HepG2 (cell line): ENCODE measurements at regions not wholly inside any gene's neighbourhood (a gene's known extent, or its start where the extent isn't known, plus 50 kb on each side); places are given as distances from the start of the nearest gene placed in this dataset.

Experiments used
- ATAC-seq: fragments of 200-7000 bp; cut with Tn5 transposase; 3 replicates; pipeline ENCODE4 v1.9.1; 2020; ENCODE audit warnings: mild to moderate bottlenecking, moderate library complexity
- BruUV-seq: library from RNA; stranded (reverse); fragments of 400-500 nt; replicated peaks from 2 replicates; lab custom pipeline; 2021; lab: Mats Ljungman, UMichigan
- CTCF ChIA-PET: fragments of 300-600 bp; formaldehyde crosslinking; extraction: SDS; loops from one replicate; lab custom pipeline; 2021; ENCODE audit warnings: low total read pairs, inconsistent platforms, low intra/inter-chr PET ratio; lab: Yijun Ruan, JAX
- POLR2A ChIA-PET: fragments of 350-600 bp; sonication (Branson Sonifier 250); formaldehyde crosslinking; loops from one replicate; lab custom pipeline; 2020; ENCODE audit warnings: antibody characterized with exemption, inconsistent platforms; lab: Yijun Ruan, JAX
- DNase-seq: peaks from one replicate; pipeline ENCODE4 v3.0.0-alpha.2; 2015; ENCODE audit warnings: low spot score
- FAIRE-seq: peaks from 3 replicates; lab custom pipeline; 2011; peaks lifted over from hg19 to GRCh38; lab: Jason Lieb, UNC
- H2AFZ ChIP-seq: one replicate; pipeline ENCODE4 v1.6.1; 2011; ENCODE audit warnings: low read length, inconsistent platforms
- H3K27ac ChIP-seq: fragments of 300-600 bp; 3 replicates; pipeline ENCODE4 v1.8.0; 2011; ENCODE audit warnings: mixed run types, mild to moderate bottlenecking, mixed read lengths, low read length, inconsistent platforms; ENCODE audit not compliant: insufficient read depth; ENCODE audit errors: extremely low read length
- H3K27me3 ChIP-seq, 2 experiments: fragments of 200-600 bp in 1 of 2; 2 replicates in 1 of 2; 3 replicates in 1 of 2; pipeline versions ENCODE4 v1.6.0 to v1.8.0; 2011; ENCODE audit warnings: low read length in 2 of 2, mild to moderate bottlenecking in 2 of 2, moderate library complexity in 2 of 2, inconsistent platforms in 1 of 2; ENCODE audit not compliant: insufficient read depth in 2 of 2, control insufficient read depth in 1 of 2
- H3K36me3 ChIP-seq, 2 experiments: fragments of 200-600 bp in 1 of 2; replicated peaks in 1 of 2; 2 replicates in 1 of 2; 3 replicates in 1 of 2; pipeline versions ENCODE4 v1.5.1 to v1.8.0; 2011; ENCODE audit warnings: low read length in 2 of 2, inconsistent platforms in 1 of 2; ENCODE audit not compliant: insufficient read depth in 2 of 2, control insufficient read depth in 1 of 2
- H3K4me1 ChIP-seq: 2 replicates; pipeline ENCODE4 v1.5.1; 2012; ENCODE audit warnings: low read length, inconsistent platforms; ENCODE audit not compliant: insufficient read depth
- H3K4me2 ChIP-seq: 2 replicates; pipeline ENCODE4 v1.6.0; 2011; ENCODE audit warnings: low read depth, low read length, inconsistent platforms
- H3K4me3 ChIP-seq, 3 experiments: fragments of 200-600 bp in 1 of 3; sonication (generic), shearing (Covaris generic) in 1 of 3; replicated peaks in 1 of 3; 2 replicates each; pipeline ENCODE4 v1.5.1; 2011 to 2016; ENCODE audit warnings: low read length in 3 of 3, inconsistent platforms in 2 of 3, low read depth in 2 of 3, mild to moderate bottlenecking in 2 of 3, control low read depth in 1 of 3, mixed read lengths in 1 of 3; ENCODE audit not compliant: insufficient read depth in 1 of 3
- H3K79me2 ChIP-seq: one replicate; pipeline ENCODE4 v1.6.1; 2011; ENCODE audit warnings: low read length, inconsistent platforms; ENCODE audit not compliant: insufficient read depth
- H3K9ac ChIP-seq: 2 replicates; pipeline ENCODE4 v1.6.0; 2011; ENCODE audit warnings: mild to moderate bottlenecking, low read depth, low read length, inconsistent platforms; ENCODE audit not compliant: insufficient read depth
- H3K9me3 ChIP-seq: 2 replicates; pipeline ENCODE4 v1.5.1; 2012; ENCODE audit warnings: mild to moderate bottlenecking, low read length
- H4K20me1 ChIP-seq: 2 replicates; pipeline ENCODE4 v1.6.0; 2011; ENCODE audit warnings: inconsistent platforms, mild to moderate bottlenecking, low read length, moderate library complexity; ENCODE audit not compliant: insufficient read depth
- EHMT2 ChIP-seq: fragments of 200-600 bp; sonication (generic); IDR thresholded peaks from 2 replicates; pipeline ENCODE4 v1.7.0; 2017; ENCODE audit warnings: antibody characterized with exemption, low read depth, low read length, borderline replicate concordance
- HMGXB3 ChIP-seq: sonication (generic); formaldehyde crosslinking; IDR thresholded peaks from 2 replicates; pipeline ENCODE4 v1.4.0; 2020; ENCODE audit warnings: missing genetic modification reagents, borderline replicate concordance
- MAFF ChIP-seq: IDR thresholded peaks from 2 replicates; pipeline ENCODE4 v1.6.1; 2011; ENCODE audit warnings: low read depth, low read length, improper control_type of control experiment
- MAFG ChIP-seq: sonication (generic); formaldehyde crosslinking; IDR thresholded peaks from 2 replicates; pipeline ENCODE4 v1.5.1; 2020; ENCODE audit warnings: mild to moderate bottlenecking, missing genetic modification reagents
- MAFK ChIP-seq, 2 experiments: IDR thresholded peaks in 1 of 2; conservative IDR thresholded peaks in 1 of 2; 2 replicates each; pipeline ENCODE4 v1.6.1; 2011; ENCODE audit warnings: improper control_type of control experiment in 2 of 2, low read length in 2 of 2
- MBD4 ChIP-seq: IDR thresholded peaks from 2 replicates; pipeline ENCODE4 v1.6.1; 2012; ENCODE audit warnings: low read length, inconsistent platforms, borderline replicate concordance
- ZKSCAN5 ChIP-seq: sonication (generic); formaldehyde crosslinking; IDR thresholded peaks from 2 replicates; pipeline ENCODE4 v1.5.1; 2020; ENCODE audit warnings: mild to moderate bottlenecking, missing genetic modification reagents
- ZNF850 ChIP-seq: sonication (generic); formaldehyde crosslinking; conservative IDR thresholded peaks from 2 replicates; pipeline ENCODE4 v1.9.0; 2021; ENCODE audit warnings: mild to moderate bottlenecking, missing genetic modification reagents
- WGBS: methylation state at CpG from one replicate; pipeline ENCODE4 v1.1.6; 2017; ENCODE audit warnings: low lambda C conversion rate; 5-methylcytosine and 5-hydroxymethylcytosine counted together
- in situ Hi-C: cut with HindIII; loops from 2 replicates; pipeline ENCODE4 v1.10.0; 2017; ENCODE audit warnings: low pct_unique_long_range_greater_than_20kb; ENCODE audit not compliant: extremely low pct_ligation_motif_present
- intact Hi-C: fragments of 100-400 bp; cut with micrococcal nuclease; formaldehyde crosslinking; loops from one replicate; pipeline ENCODE4 v1.10.0; 2022; ENCODE audit not compliant: unreplicated experiment

GRCh38 chr15:93771196-93772030 lies 459.9 kb upstream of the MCTP2 start:
- FAIRE-seq: no peak
- Histone ChIP-seq H3K27me3 (no peaks in the 10 kb centered on the region), H3K4me2 (no peak overlapping the region), H3K27ac (no peak overlapping the region), H3K4me1 (no peaks in the 10 kb centered on the region), H3K9ac (no peak overlapping the region), H3K79me2 (no peaks in the 10 kb centered on the region), H3K9me3 (peaks cover 11% of the 10 kb centered on the region), H3K4me3 (no peak overlapping the region), H3K36me3 (no peaks in the 10 kb centered on the region), H4K20me1 (no peaks in the 10 kb centered on the region), H2AFZ (no peak overlapping the region)
- ChIA-PET POLR2A (no interaction called here), CTCF (no interaction called here)
- WGBS: 11% methylated on average over 4 of the region's 4 CpGs
- in situ Hi-C loops (no loop called here), intact Hi-C loops (no loop called here)
- DNase-seq: no peak
- TF ChIP-seq MBD4: no peak
- TF ChIP-seq ZKSCAN5 (CRISPR knock-in tag): no peak
- TF ChIP-seq ZNF850 (CRISPR knock-in tag): no peak
- no peak for TF ChIP-seq EHMT2
- TF ChIP-seq MAFG: peak; percentile 56; the same call in 1 of the 2 replicates
- peak; percentile 100 for TF ChIP-seq MAFF
- peak; percentile 99 to 100 for TF ChIP-seq MAFK (conservative IDR thresholded peaks at IDR 0.05 in 1 of 2, IDR thresholded peaks at IDR 0.05 in 1 of 2; ENCODE audit: low read length in 2 of 2)
- no TSS peak for BruUV-seq
- no peak for ATAC-seq

GRCh38 chr15:93770788-93771187 lies 460.6 kb upstream of the MCTP2 start:
- H3K4me2 ChIP-seq: no peak overlapping the region
- intact Hi-C loops: no loop called here
- no peak for FAIRE-seq

More at GRCh38 chr15:93770788-93771187, 460.6 kb upstream of the MCTP2 start:
- 0% methylated on average over 1 of the region's 1 CpG for WGBS
- POLR2A ChIA-PET: no interaction called here
- in situ Hi-C loops: no loop called here
- ATAC-seq (no peak), DNase-seq (no peak)
- no peaks in the 10 kb centered on the region for H3K36me3 ChIP-seq
- no peak overlapping the region for H3K9ac ChIP-seq
- H3K4me1 ChIP-seq: no peaks in the 10 kb centered on the region
- H2AFZ ChIP-seq: no peak overlapping the region
- CTCF ChIA-PET: no interaction called here
- no peak overlapping the region for H3K4me3 ChIP-seq
- H4K20me1 ChIP-seq: no peaks in the 10 kb centered on the region
- H3K27ac ChIP-seq: no peak overlapping the region
- peaks cover 11% of the 10 kb centered on the region for H3K9me3 ChIP-seq
- H3K79me2 ChIP-seq: no peaks in the 10 kb centered on the region
- BruUV-seq: no TSS peak
- no peaks in the 10 kb centered on the region for H3K27me3 ChIP-seq
- TF ChIP-seq MAFF (peak; percentile 73), HMGXB3 (CRISPR knock-in tag) (no peak), MAFK (conservative IDR thresholded peaks at IDR 0.05 in 1 of 2, IDR thresholded peaks at IDR 0.05 in 1 of 2; ENCODE audit: low read length in 2 of 2) (peak; percentile 62 to 82; a peak in 3 of 4 replicates)
- TF ChIP-seq, all 625 proteins: peak for 2
